Gastrocnemius medialis (tissue), 4 donors: ENCODE measurements at regions not wholly inside any gene's neighbourhood (a gene's known extent, or its start where the extent isn't known, plus 50 kb on each side); places are given as distances from the start of the nearest gene placed in this dataset.

Experiments
- CTCF ChIP-seq, 5 experiments: fragments of 450-650 bp in 3 of 5; fragments of 200-600 bp in 2 of 5; sonication (generic) in 2 of 5; IDR thresholded peaks in 4 of 5; conservative IDR thresholded peaks in 1 of 5; 1 replicate in 4 of 5; 2 replicates in 1 of 5; pipeline ENCODE4 v1.5.1; 2016 to 2019; ENCODE audit warnings: antibody characterized with exemption in 5 of 5, mild to moderate bottlenecking in 3 of 5, moderate library complexity in 3 of 5
- POLR2A ChIP-seq, 2 donors: fragments of 450-650 bp; IDR thresholded peaks; one replicate each; pipeline ENCODE4 v1.6.1; 2017; ENCODE audit warnings: antibody characterized with exemption in 2 of 2, mild to moderate bottlenecking in 2 of 2, moderate library complexity in 2 of 2

- TF ChIP-seq POLR2A (IDR thresholded peaks at IDR 0.05): no peak
- TF ChIP-seq CTCF (IDR thresholded peaks at IDR 0.05 in 4 of 5, conservative IDR thresholded peaks at IDR 0.05 in 1 of 5): no peak
Observed at GRCh38 chr1:55697997-55698535, 482.9 kb upstream of the USP24 start.
